A673 (cell line): ENCODE measurements at regions not wholly inside any gene's neighbourhood (a gene's known extent, or its start where the extent isn't known, plus 50 kb on each side); places are given as distances from the start of the nearest gene placed in this dataset.

Experiments used
- EZH2 ChIP-seq: fragments of 200-600 bp; sonication (generic); IDR thresholded peaks from 2 replicates; pipeline ENCODE4 v1.6.1; 2017; ENCODE audit warnings: borderline replicate concordance, low read depth, mild to moderate bottlenecking, mixed read lengths, antibody characterized with exemption, low read length; ENCODE audit not compliant: poor library complexity, severe bottlenecking
- TF ChIP-seq, protein P1 (sequence below): fragments of 300-800, 200-600 bp; sonication (generic); conservative IDR thresholded peaks from 2 replicates; pipeline ENCODE4 v1.5.1; 2017; ENCODE audit warnings: low read depth, mild to moderate bottlenecking, antibody characterized with exemption, low read length, moderate library complexity, mixed read lengths

DNA sequence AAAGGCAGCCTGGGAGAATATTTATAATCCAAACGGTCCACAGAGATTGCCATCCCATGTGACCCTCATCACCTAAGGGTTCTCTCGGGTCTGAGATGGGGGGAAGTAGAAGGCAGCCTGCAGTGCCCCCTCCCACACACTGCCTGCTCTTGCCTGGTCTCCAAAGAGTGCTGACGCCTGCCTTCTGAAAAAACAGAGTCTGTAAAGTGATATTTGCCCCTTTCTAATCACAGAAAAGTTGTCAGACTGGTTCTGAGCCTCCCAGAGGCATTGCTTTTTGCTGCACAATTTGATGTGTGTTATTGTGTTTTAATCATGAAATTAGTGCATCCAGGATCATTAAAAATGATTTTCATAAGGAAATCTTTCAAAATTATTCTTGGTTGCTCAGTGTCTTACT, 59.2 kb downstream of the TMEM30B start:
- TF ChIP-seq, protein P1, sequence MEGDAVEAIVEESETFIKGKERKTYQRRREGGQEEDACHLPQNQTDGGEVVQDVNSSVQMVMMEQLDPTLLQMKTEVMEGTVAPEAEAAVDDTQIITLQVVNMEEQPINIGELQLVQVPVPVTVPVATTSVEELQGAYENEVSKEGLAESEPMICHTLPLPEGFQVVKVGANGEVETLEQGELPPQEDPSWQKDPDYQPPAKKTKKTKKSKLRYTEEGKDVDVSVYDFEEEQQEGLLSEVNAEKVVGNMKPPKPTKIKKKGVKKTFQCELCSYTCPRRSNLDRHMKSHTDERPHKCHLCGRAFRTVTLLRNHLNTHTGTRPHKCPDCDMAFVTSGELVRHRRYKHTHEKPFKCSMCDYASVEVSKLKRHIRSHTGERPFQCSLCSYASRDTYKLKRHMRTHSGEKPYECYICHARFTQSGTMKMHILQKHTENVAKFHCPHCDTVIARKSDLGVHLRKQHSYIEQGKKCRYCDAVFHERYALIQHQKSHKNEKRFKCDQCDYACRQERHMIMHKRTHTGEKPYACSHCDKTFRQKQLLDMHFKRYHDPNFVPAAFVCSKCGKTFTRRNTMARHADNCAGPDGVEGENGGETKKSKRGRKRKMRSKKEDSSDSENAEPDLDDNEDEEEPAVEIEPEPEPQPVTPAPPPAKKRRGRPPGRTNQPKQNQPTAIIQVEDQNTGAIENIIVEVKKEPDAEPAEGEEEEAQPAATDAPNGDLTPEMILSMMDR: no peak
- no peak for TF ChIP-seq EZH2
